GM23248 (cell line): ENCODE measurements at regions not wholly inside any gene's neighbourhood (a gene's known extent, or its start where the extent isn't known, plus 50 kb on each side); places are given as distances from the start of the nearest gene placed in this dataset.

ENCODE experiments used
- DNase-seq: peaks from one replicate; pipeline ENCODE4 v3.0.0-alpha.2; 2015
- H2AFZ ChIP-seq: fragments of 200-600 bp; sonication (generic); 2 replicates; pipeline ENCODE4 v1.6.1; 2016; ENCODE audit warnings: antibody characterized with exemption
- H3F3A ChIP-seq: fragments of 200-600 bp; sonication (generic); 2 replicates; pipeline ENCODE4 v1.6.1; 2016; ENCODE audit warnings: mild to moderate bottlenecking, antibody characterized with exemption, mixed run types; ENCODE audit not compliant: insufficient read depth
- H3K27ac ChIP-seq: fragments of 200-600 bp; sonication (generic); 2 replicates; pipeline ENCODE4 v1.5.1; 2016; ENCODE audit warnings: mild to moderate bottlenecking
- H3K27me3 ChIP-seq: fragments of 200-600 bp; sonication (generic); replicated peaks from 2 replicates; pipeline ENCODE4 v1.6.1; 2016; ENCODE audit warnings: mild to moderate bottlenecking; ENCODE audit not compliant: insufficient read depth
- H3K36me3 ChIP-seq: fragments of 200-600 bp; sonication (generic); 2 replicates; pipeline ENCODE4 v1.6.1; 2016; ENCODE audit warnings: low read depth, mild to moderate bottlenecking
- H3K4me1 ChIP-seq: fragments of 200-600 bp; sonication (generic); 2 replicates; pipeline ENCODE4 v1.6.1; 2016; ENCODE audit warnings: mild to moderate bottlenecking; ENCODE audit not compliant: insufficient read depth
- H3K4me2 ChIP-seq: fragments of 200-600 bp; sonication (generic); one replicate; pipeline ENCODE4 v1.6.1; 2016; ENCODE audit warnings: mild to moderate bottlenecking; ENCODE audit not compliant: unreplicated experiment
- H3K4me3 ChIP-seq: fragments of 200-600 bp; sonication (generic); 2 replicates; pipeline ENCODE4 v1.5.1; 2016; ENCODE audit warnings: mild to moderate bottlenecking
- H3K79me2 ChIP-seq: fragments of 200-600 bp; sonication (generic); 2 replicates; pipeline ENCODE4 v1.6.1; 2016; ENCODE audit warnings: mild to moderate bottlenecking; ENCODE audit not compliant: insufficient read depth
- H3K9ac ChIP-seq: fragments of 200-600 bp; sonication (generic); 2 replicates; pipeline ENCODE4 v1.6.1; 2016; ENCODE audit warnings: mild to moderate bottlenecking
- H3K9me2 ChIP-seq: fragments of 200-600 bp; sonication (generic); 2 replicates; pipeline ENCODE4 v1.6.1; 2016; ENCODE audit warnings: mixed run types, mild to moderate bottlenecking, moderate library complexity; ENCODE audit not compliant: insufficient read depth
- H3K9me3 ChIP-seq: fragments of 200-600 bp; sonication (generic); one replicate; pipeline ENCODE4 v1.6.1; 2017; ENCODE audit warnings: low read depth
- H4K20me1 ChIP-seq: fragments of 200-600 bp; sonication (generic); 2 replicates; pipeline ENCODE4 v1.6.0; 2016; ENCODE audit not compliant: insufficient read depth
- EZH2 ChIP-seq: fragments of 200-600 bp; sonication (generic); IDR thresholded peaks from 2 replicates; pipeline ENCODE4 v1.6.1; 2018; ENCODE audit warnings: antibody characterized with exemption, mild to moderate bottlenecking; ENCODE audit not compliant: insufficient read depth, poor library complexity, severe bottlenecking
- EZH2phosphoT487 ChIP-seq: fragments of 200-600 bp; sonication (generic); IDR thresholded peaks from 2 replicates; pipeline ENCODE4 v1.6.1; 2018; ENCODE audit warnings: antibody characterized with exemption, moderate library complexity, mild to moderate bottlenecking, low read depth; ENCODE audit not compliant: insufficient read depth
- WGBS, 2 experiments: methylation state at CpG; one replicate each; pipeline ENCODE4 v1.1.6; 2015 to 2017; ENCODE audit warnings: low lambda C conversion rate in 2 of 2, low coverage in 1 of 2; ENCODE audit errors: missing lambda C conversion rate in 2 of 2; 5-methylcytosine and 5-hydroxymethylcytosine counted together
- in situ Hi-C: fragments of 300-500 bp; cut with MboI; formaldehyde crosslinking; loops from 2 replicates; pipeline ENCODE4 v1.15.0; 2020

DNA sequence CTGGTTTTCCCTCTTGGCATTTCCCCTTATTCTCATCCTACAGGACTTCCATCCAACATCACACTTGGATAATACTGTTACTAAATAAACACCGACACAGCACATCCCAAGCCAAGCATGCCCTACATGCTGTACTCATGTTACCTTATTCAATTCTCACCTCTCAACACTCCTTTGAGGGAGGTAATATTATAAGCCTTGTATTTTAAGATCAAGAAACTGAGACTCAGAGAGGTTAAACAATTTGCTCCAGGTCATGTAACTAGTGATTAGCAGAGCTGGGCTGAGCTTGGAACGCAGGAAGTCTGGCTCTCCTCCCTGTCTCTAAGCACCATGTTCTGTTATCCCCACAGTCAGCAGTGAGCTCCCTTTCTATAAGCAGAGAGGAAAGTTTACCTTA lies 333.6 kb upstream of the IGFBP7 start:
- Histone ChIP-seq H3F3A (no peaks in the 10 kb centered on the region), H3K4me1 (no peaks in the 10 kb centered on the region), H3K9me2 (no peaks in the 10 kb centered on the region), H3K9me3 (no peaks in the 10 kb centered on the region), H3K36me3 (no peaks in the 10 kb centered on the region), H3K27me3 (peaks cover 24% of the 10 kb centered on the region), H3K4me2 (no peak overlapping the region), H3K27ac (no peak overlapping the region), H3K79me2 (no peaks in the 10 kb centered on the region), H2AFZ (no peak overlapping the region), H3K9ac (no peak overlapping the region), H3K4me3 (no peak overlapping the region), H4K20me1 (no peaks in the 10 kb centered on the region)
- 30 to 31% methylated on average over 2 of the region's 2 CpGs for WGBS, 2 experiments
- TF ChIP-seq EZH2 (no peak), EZH2phosphoT487 (no peak)
- in situ Hi-C loops, result no loop called here
- no peak for DNase-seq

GRCh38 chr4:57443308-57443707 lies 333.1 kb upstream of the IGFBP7 start:
- 21 to 30% methylated on average over 6 to 7 of the region's 7 CpGs for WGBS, 2 experiments
- no peak for DNase-seq
- H4K20me1 ChIP-seq, result no peaks in the 10 kb centered on the region
- TF ChIP-seq EZH2phosphoT487 (no peak), EZH2 (no peak)
- no peak overlapping the region for H3K4me2 ChIP-seq
- H3K9me3 ChIP-seq, result no peaks in the 10 kb centered on the region
- in situ Hi-C loops, result no loop called here
- H3K4me3 ChIP-seq, result no peak overlapping the region
- no peak overlapping the region for H3K27ac ChIP-seq
- H3K9me2 ChIP-seq, result no peaks in the 10 kb centered on the region
- H3K36me3 ChIP-seq, result no peaks in the 10 kb centered on the region
- H3F3A ChIP-seq, result no peaks in the 10 kb centered on the region
- H3K4me1 ChIP-seq, result no peaks in the 10 kb centered on the region
- H2AFZ ChIP-seq, result no peak overlapping the region
- H3K27me3 ChIP-seq, result peaks cover 21% of the 10 kb centered on the region
- no peak overlapping the region for H3K9ac ChIP-seq
- H3K79me2 ChIP-seq, result no peaks in the 10 kb centered on the region

- Histone ChIP-seq H3K27me3 (peaks cover 18% of the 10 kb centered on the region), H3K9ac (no peak overlapping the region), H3K9me3 (no peaks in the 10 kb centered on the region), H3K4me2 (no peak overlapping the region), H2AFZ (no peak overlapping the region), H3K27ac (no peak overlapping the region), H3K9me2 (no peaks in the 10 kb centered on the region), H3K4me1 (no peaks in the 10 kb centered on the region), H4K20me1 (no peaks in the 10 kb centered on the region), H3F3A (no peaks in the 10 kb centered on the region), H3K36me3 (no peaks in the 10 kb centered on the region), H3K4me3 (no peak overlapping the region), H3K79me2 (no peaks in the 10 kb centered on the region)
- DNase-seq, result peak; percentile 52
- in situ Hi-C loops, result no loop called here
- no peak for TF ChIP-seq EZH2phosphoT487
- no peak for TF ChIP-seq EZH2
- WGBS, 2 experiments, result 2 to 3% methylated on average over 4 of the region's 4 CpGs
These were observed 332.7 kb upstream of the IGFBP7 start for GRCh38 chr4:57442831-57443291.

DNA sequence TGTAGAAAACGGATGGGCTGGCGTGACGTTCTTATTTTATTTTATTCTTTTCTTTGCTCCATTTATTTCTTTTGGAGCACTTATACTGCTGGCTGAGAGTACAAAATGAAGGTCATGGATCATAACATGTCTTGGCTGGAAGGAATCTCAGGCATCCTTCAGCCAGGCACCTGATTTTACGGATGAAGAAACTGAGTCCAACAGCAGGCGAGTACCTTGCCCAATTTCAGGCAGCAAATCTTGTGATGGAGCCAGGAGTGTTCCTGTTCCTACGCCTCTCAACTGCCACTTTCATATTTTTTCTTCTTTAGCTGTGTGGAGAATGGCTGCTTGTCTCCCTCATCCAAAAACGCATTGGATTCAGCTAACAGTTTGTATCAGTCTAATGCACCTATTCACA lies 332.1 kb upstream of the IGFBP7 start:
- H3K9me2 ChIP-seq, result no peaks in the 10 kb centered on the region
- TF ChIP-seq EZH2phosphoT487 (no peak), EZH2 (no peak)
- H3K4me2 ChIP-seq, result no peak overlapping the region
- peaks cover 14% of the 10 kb centered on the region for H3K27me3 ChIP-seq
- WGBS, 2 experiments, result 23 to 24% methylated on average over 7 of the region's 7 CpGs
- in situ Hi-C loops, result no loop called here
- H3K4me1 ChIP-seq, result no peaks in the 10 kb centered on the region
- no peaks in the 10 kb centered on the region for H4K20me1 ChIP-seq
- H3F3A ChIP-seq, result no peaks in the 10 kb centered on the region
- no peak overlapping the region for H2AFZ ChIP-seq
- H3K4me3 ChIP-seq, result no peak overlapping the region
- H3K27ac ChIP-seq, result no peak overlapping the region
- H3K36me3 ChIP-seq, result no peaks in the 10 kb centered on the region
- no peaks in the 10 kb centered on the region for H3K9me3 ChIP-seq
- no peak overlapping the region for H3K9ac ChIP-seq
- no peak for DNase-seq
- H3K79me2 ChIP-seq, result no peaks in the 10 kb centered on the region

DNA sequence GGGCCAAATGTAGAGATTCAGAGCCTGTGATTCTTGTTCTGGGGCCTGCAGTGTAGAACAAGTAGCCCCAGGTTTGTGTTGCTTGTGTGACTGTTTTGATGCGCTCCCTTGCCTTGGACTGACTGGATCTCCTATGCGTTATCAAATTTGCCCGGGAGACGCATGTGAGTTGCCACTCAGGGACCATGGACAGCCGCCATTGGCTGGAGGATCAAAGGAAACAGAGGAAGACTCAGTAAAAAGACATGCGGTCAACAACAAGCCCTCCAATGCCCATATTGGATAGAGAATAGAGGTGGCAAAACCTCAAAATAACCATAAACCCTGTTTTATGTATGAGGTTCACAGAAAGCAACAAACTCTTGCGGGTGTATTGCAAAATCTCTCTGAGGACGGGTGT lies 327.5 kb upstream of the IGFBP7 start:
- no peak for DNase-seq
- Histone ChIP-seq H3K4me1 (no peaks in the 10 kb centered on the region), H3K79me2 (no peaks in the 10 kb centered on the region), H3K9me3 (no peaks in the 10 kb centered on the region), H4K20me1 (no peaks in the 10 kb centered on the region), H2AFZ (no peak overlapping the region), H3K27me3 (peaks cover 27% of the 10 kb centered on the region), H3F3A (no peaks in the 10 kb centered on the region), H3K27ac (no peak overlapping the region), H3K9ac (no peak overlapping the region), H3K4me3 (no peak overlapping the region), H3K36me3 (no peaks in the 10 kb centered on the region), H3K4me2 (no peak overlapping the region), H3K9me2 (no peaks in the 10 kb centered on the region)
- in situ Hi-C loops, result no loop called here
- no peak for TF ChIP-seq EZH2
- TF ChIP-seq EZH2phosphoT487, result no peak
- 67 to 69% methylated on average over 8 of the region's 8 CpGs for WGBS, 2 experiments
